Fibroblast of skin of left biceps (primary cell): ENCODE measurements at regions not wholly inside any gene's neighbourhood (a gene's known extent, or its start where the extent isn't known, plus 50 kb on each side); places are given as distances from the start of the nearest gene placed in this dataset.
"Not testable (repeated sequence)": the region's sequence is repeated elsewhere in the genome, so short reads cannot be mapped to it uniquely, and the experiment has no call there.

Source experiments
- DNase-seq, 2 experiments: peaks; one replicate each; pipeline ENCODE4 v3.0.0-alpha.2; 2013; ENCODE audit warnings: low read depth in 2 of 2

- DNase-seq, result no peak
These were observed 330.2 kb upstream of the F9 start for GRCh38 chrX:139200346-139200745.

GRCh38 chrX:139199933-139200332, 330.6 kb upstream of the F9 start:
- DNase-seq, result no peak

- no peak for DNase-seq
These were observed 331.6 kb upstream of the F9 start for GRCh38 chrX:139198936-139199335.

GRCh38 chrX:139196890-139197289, 333.6 kb upstream of the F9 start:
- DNase-seq, result no peak

GRCh38 chrX:139194571-139195280, 335.8 kb upstream of the F9 start:
- no peak for DNase-seq

GRCh38 chrX:139192386-139192961, 338.1 kb upstream of the F9 start:
- no peak for DNase-seq

- DNase-seq, result no peak
These were observed 338.7 kb upstream of the F9 start for GRCh38 chrX:139191746-139192385.

GRCh38 chrX:139191286-139191685, 339.3 kb upstream of the F9 start:
- no peak for DNase-seq

GRCh38 chrX:139187738-139188137, 342.8 kb upstream of the F9 start:
- DNase-seq, result no peak

GRCh38 chrX:139186991-139187390, 343.5 kb upstream of the F9 start:
- DNase-seq, result no peak

- no peak for DNase-seq
These were observed 350.9 kb upstream of the F9 start for GRCh38 chrX:139179592-139179991.

GRCh38 chrX:139178980-139179379, 351.6 kb upstream of the F9 start:
- DNase-seq, result no peak

GRCh38 chrX:139172731-139173130, 357.8 kb upstream of the F9 start:
- DNase-seq, result no peak

GRCh38 chrX:139170526-139171173, 359.9 kb upstream of the F9 start:
- no peak for DNase-seq

- DNase-seq, result no peak
These were observed 363.3 kb upstream of the F9 start for GRCh38 chrX:139167282-139167681.

- DNase-seq, result no peak
These were observed 372.3 kb upstream of the F9 start for GRCh38 chrX:139158256-139158655.

GRCh38 chrX:139156356-139156755, 374.2 kb upstream of the F9 start:
- DNase-seq, result no peak

- not testable (repeated sequence) for DNase-seq
These were observed 383.9 kb upstream of the F9 start for GRCh38 chrX:139146625-139147024.

GRCh38 chrX:139141370-139141769, 389.2 kb upstream of the F9 start:
- DNase-seq, result no peak

- no peak for DNase-seq
These were observed 396.2 kb upstream of the F9 start for GRCh38 chrX:139134316-139134715.

GRCh38 chrX:139126493-139126892, 404.0 kb upstream of the F9 start:
- no peak for DNase-seq

GRCh38 chrX:139125916-139126315, 404.6 kb upstream of the F9 start:
- DNase-seq, result no peak
